SU-DHL-6 (cell line): ENCODE measurements at regions not wholly inside any gene's neighbourhood (a gene's known extent, or its start where the extent isn't known, plus 50 kb on each side); places are given as distances from the start of the nearest gene placed in this dataset.

Experiments
- H2AFZ ChIP-seq: fragments of 200-600 bp; sonication (generic); 2 replicates; pipeline ENCODE4 v1.6.1; 2014; ENCODE audit warnings: low read depth, mild to moderate bottlenecking, moderate library complexity, mixed read lengths, antibody characterized with exemption, low read length; ENCODE audit not compliant: severe bottlenecking
- H3F3A ChIP-seq: fragments of 200-600 bp; shearing (Covaris generic); 2 replicates; pipeline ENCODE4 v1.6.0; 2016; ENCODE audit warnings: antibody characterized with exemption, mild to moderate bottlenecking; ENCODE audit not compliant: insufficient read depth
- H3K27ac ChIP-seq: fragments of 200-600 bp; sonication (generic); 2 replicates; pipeline ENCODE4 v1.5.1; 2016; ENCODE audit warnings: low read depth, mild to moderate bottlenecking, low read length, moderate library complexity, mixed read lengths
- H3K27me3 ChIP-seq: fragments of 200-600 bp; sonication (generic), shearing (Covaris generic); 2 replicates; pipeline ENCODE4 v1.6.0; 2014; ENCODE audit warnings: mild to moderate bottlenecking, low read length
- H3K36me3 ChIP-seq: fragments of 200-600 bp; sonication (generic); 2 replicates; pipeline ENCODE4 v1.6.1; 2014; ENCODE audit warnings: mild to moderate bottlenecking, low read length, mixed read lengths
- H3K4me2 ChIP-seq: fragments of 300-600, 200-600 bp; shearing (Covaris generic), sonication (generic); 2 replicates; pipeline ENCODE4 v1.6.0; 2014; ENCODE audit warnings: low read length, low read depth, mild to moderate bottlenecking; ENCODE audit not compliant: poor library complexity, severe bottlenecking
- H3K4me3 ChIP-seq: fragments of 200-600 bp; sonication (generic); 2 replicates; pipeline ENCODE4 v1.5.1; 2014; ENCODE audit warnings: antibody characterized with exemption, low read length, mild to moderate bottlenecking, mixed read lengths; ENCODE audit not compliant: insufficient read depth, poor library complexity, severe bottlenecking
- H3K79me2 ChIP-seq: fragments of 200-600 bp; sonication (generic); 2 replicates; pipeline ENCODE4 v1.6.1; 2014; ENCODE audit warnings: mild to moderate bottlenecking, low read length, moderate library complexity; ENCODE audit not compliant: insufficient read depth
- H3K9ac ChIP-seq: fragments of 200-600 bp; sonication (generic); 2 replicates; pipeline ENCODE4 v1.7.0; 2014; ENCODE audit warnings: mild to moderate bottlenecking, low read length
- H3K9me2 ChIP-seq: fragments of 200-600 bp; sonication (generic); replicated peaks from 2 replicates; pipeline ENCODE4 v1.6.1; 2014; ENCODE audit warnings: low read length; ENCODE audit not compliant: insufficient read depth
- H3K9me3 ChIP-seq: fragments of 200-600 bp; sonication (generic); 2 replicates; pipeline ENCODE4 v1.6.1; 2014; ENCODE audit warnings: low read length, mixed read lengths; ENCODE audit not compliant: insufficient read depth
- H4K20me1 ChIP-seq: fragments of 200-600 bp; sonication (generic); 2 replicates; pipeline ENCODE4 v1.6.1; 2014; ENCODE audit warnings: low read depth, mild to moderate bottlenecking, antibody characterized with exemption, low read length, moderate library complexity, mixed read lengths
- EZH2phosphoT487 ChIP-seq: fragments of 200-600 bp; sonication (generic), shearing (Covaris generic); conservative IDR thresholded peaks from 2 replicates; pipeline ENCODE4 v1.6.1; 2018; ENCODE audit warnings: mild to moderate bottlenecking, antibody characterized with exemption, low read length, moderate library complexity, mixed read lengths
- TF ChIP-seq, protein P1 (sequence below): fragments of 200-600 bp; sonication (generic); IDR thresholded peaks from one replicate; pipeline ENCODE4 v1.5.1; 2017; ENCODE audit warnings: antibody characterized with exemption, mild to moderate bottlenecking, low read length, moderate library complexity; ENCODE audit not compliant: insufficient read depth, poor library complexity, severe bottlenecking

DNA sequence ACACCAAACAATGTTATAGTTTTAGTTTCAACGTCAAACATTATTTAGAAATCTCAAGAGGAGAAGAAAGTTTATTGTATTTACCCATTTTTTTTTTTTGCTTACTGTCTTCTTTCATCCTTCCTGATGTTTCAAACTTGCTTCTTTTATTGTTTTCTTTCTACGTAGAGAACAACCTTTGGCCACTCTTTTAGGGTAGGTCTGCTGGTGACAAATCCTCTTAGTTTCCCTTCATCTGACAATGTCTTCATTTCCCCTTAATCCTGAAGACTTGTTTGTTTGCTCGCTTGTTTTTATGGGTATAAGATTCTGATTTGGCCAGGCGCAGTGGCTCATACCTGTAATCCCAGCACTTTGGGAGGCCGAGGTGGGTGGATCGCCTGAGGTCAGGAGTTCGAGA, 89.1 kb downstream of the RHOU start:
- H4K20me1 ChIP-seq = no peaks in the 10 kb centered on the region
- no peak overlapping the region for H3K27ac ChIP-seq
- TF ChIP-seq EZH2phosphoT487 = no peak
- TF ChIP-seq, protein P1, sequence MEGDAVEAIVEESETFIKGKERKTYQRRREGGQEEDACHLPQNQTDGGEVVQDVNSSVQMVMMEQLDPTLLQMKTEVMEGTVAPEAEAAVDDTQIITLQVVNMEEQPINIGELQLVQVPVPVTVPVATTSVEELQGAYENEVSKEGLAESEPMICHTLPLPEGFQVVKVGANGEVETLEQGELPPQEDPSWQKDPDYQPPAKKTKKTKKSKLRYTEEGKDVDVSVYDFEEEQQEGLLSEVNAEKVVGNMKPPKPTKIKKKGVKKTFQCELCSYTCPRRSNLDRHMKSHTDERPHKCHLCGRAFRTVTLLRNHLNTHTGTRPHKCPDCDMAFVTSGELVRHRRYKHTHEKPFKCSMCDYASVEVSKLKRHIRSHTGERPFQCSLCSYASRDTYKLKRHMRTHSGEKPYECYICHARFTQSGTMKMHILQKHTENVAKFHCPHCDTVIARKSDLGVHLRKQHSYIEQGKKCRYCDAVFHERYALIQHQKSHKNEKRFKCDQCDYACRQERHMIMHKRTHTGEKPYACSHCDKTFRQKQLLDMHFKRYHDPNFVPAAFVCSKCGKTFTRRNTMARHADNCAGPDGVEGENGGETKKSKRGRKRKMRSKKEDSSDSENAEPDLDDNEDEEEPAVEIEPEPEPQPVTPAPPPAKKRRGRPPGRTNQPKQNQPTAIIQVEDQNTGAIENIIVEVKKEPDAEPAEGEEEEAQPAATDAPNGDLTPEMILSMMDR = no peak
- H3K27me3 ChIP-seq = no peaks in the 10 kb centered on the region
- no peaks in the 10 kb centered on the region for H3K9me2 ChIP-seq
- H3K9me3 ChIP-seq = no peaks in the 10 kb centered on the region
- no peak overlapping the region for H3K9ac ChIP-seq
- no peak overlapping the region for H3K4me2 ChIP-seq
- H3K4me3 ChIP-seq = no peak overlapping the region
- H3F3A ChIP-seq = no peaks in the 10 kb centered on the region
- H3K79me2 ChIP-seq = no peaks in the 10 kb centered on the region
- H3K36me3 ChIP-seq = no peaks in the 10 kb centered on the region
- no peak overlapping the region for H2AFZ ChIP-seq

DNA sequence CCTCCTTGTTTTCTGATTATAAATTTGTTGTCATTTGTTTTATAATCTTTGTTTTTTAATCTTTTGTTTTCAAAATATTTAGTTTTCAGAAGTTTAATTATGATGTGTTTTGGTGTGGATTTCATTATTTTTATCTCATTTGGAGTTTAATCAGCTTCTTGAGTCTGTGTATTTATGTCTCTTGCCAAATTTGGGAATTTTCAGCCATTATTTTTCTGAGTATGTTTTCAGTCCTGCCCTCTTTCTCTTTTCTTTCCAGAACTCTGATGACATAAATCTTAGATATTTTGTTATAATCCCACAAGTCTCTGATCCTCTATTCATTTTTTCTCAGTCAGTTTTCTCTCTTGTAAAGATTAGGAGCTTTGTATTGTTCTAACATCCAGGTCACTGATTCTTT, 89.8 kb downstream of the RHOU start:
- Histone ChIP-seq H3K4me2 (no peak overlapping the region), H3F3A (no peaks in the 10 kb centered on the region), H3K27me3 (no peaks in the 10 kb centered on the region), H2AFZ (no peak overlapping the region), H3K36me3 (no peaks in the 10 kb centered on the region), H3K9ac (no peak overlapping the region), H3K27ac (no peak overlapping the region), H3K9me3 (no peaks in the 10 kb centered on the region), H3K4me3 (no peak overlapping the region), H4K20me1 (no peaks in the 10 kb centered on the region), H3K9me2 (no peaks in the 10 kb centered on the region), H3K79me2 (no peaks in the 10 kb centered on the region)
- no peak for TF ChIP-seq EZH2phosphoT487
- TF ChIP-seq, protein P1 = no peak

DNA sequence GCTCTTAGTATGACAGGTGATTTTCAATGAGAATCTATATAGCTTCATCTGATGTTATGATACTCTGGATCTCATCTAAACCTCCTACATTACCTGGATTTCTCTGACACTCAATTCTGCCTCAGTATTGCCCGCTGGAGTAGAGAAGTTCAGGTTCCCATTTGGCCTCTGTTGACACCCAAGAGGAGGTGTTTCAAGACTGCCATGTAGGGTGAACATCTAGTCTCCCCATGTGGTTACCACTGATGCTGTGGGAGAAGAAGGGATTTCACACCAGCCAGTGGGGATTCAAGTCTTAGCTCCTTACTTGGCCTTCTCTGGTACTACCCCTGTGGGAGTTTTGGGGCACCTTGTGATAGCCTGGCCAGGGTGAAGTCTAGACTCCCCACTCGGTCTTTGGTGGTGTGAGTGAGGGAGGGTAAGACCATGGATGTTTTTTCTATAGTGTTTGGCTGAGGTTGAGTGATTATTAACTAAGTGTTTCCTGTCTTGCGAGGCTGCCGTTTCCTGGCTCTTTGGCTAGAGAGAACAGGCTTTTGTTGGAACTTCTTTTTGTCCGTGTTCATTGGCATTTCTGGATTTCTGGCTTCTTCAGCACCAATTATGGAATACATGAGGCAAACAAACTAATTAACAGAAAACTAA, 90.7 kb downstream of the RHOU start:
- Histone ChIP-seq H3K27ac (no peak overlapping the region), H3K4me3 (no peak overlapping the region), H3K79me2 (no peaks in the 10 kb centered on the region), H3K9me3 (no peaks in the 10 kb centered on the region), H2AFZ (no peak overlapping the region), H3F3A (no peaks in the 10 kb centered on the region), H3K9me2 (no peaks in the 10 kb centered on the region), H3K27me3 (no peaks in the 10 kb centered on the region), H3K9ac (no peak overlapping the region), H4K20me1 (no peaks in the 10 kb centered on the region), H3K4me2 (no peak overlapping the region), H3K36me3 (no peaks in the 10 kb centered on the region)
- TF ChIP-seq EZH2phosphoT487 = no peak
- TF ChIP-seq, protein P1 = no peak
